Osteocyte (in vitro differentiated cells): ENCODE measurements at regions not wholly inside any gene's neighbourhood (a gene's known extent, or its start where the extent isn't known, plus 50 kb on each side); places are given as distances from the start of the nearest gene placed in this dataset.

Source experiments
- DNase-seq: peaks from one replicate; pipeline ENCODE4 v3.0.0; 2021; ENCODE audit warnings: mixed read lengths; ENCODE audit not compliant: unreplicated experiment; ENCODE audit errors: extremely low spot score
- H3K27ac Mint-ChIP-seq: one replicate; pipeline ENCODE4 v1.8.0; 2021; ENCODE audit warnings: mild to moderate bottlenecking, mixed read lengths; ENCODE audit not compliant: unreplicated experiment
- H3K27me3 Mint-ChIP-seq: one replicate; pipeline ENCODE4 v1.8.0; 2021; ENCODE audit warnings: mixed read lengths; ENCODE audit not compliant: unreplicated experiment
- H3K36me3 Mint-ChIP-seq: one replicate; pipeline ENCODE4 v1.8.0; 2021; ENCODE audit warnings: mixed read lengths; ENCODE audit not compliant: unreplicated experiment
- H3K4me1 Mint-ChIP-seq: one replicate; pipeline ENCODE4 v1.8.0; 2021; ENCODE audit warnings: mixed read lengths; ENCODE audit not compliant: unreplicated experiment
- H3K4me3 Mint-ChIP-seq: one replicate; pipeline ENCODE4 v1.8.0; 2021; ENCODE audit warnings: mild to moderate bottlenecking, moderate library complexity, mixed read lengths; ENCODE audit not compliant: unreplicated experiment
- H3K9me3 Mint-ChIP-seq: one replicate; pipeline ENCODE4 v1.8.0; 2021; ENCODE audit warnings: mixed read lengths; ENCODE audit not compliant: unreplicated experiment
- TF ChIP-seq, protein P1 (sequence below): fragments of 200-600 bp; sonication (generic); IDR thresholded peaks from 2 replicates; pipeline ENCODE4 v1.5.0; 2021; ENCODE audit warnings: antibody characterized with exemption, mild to moderate bottlenecking, moderate library complexity

DNA sequence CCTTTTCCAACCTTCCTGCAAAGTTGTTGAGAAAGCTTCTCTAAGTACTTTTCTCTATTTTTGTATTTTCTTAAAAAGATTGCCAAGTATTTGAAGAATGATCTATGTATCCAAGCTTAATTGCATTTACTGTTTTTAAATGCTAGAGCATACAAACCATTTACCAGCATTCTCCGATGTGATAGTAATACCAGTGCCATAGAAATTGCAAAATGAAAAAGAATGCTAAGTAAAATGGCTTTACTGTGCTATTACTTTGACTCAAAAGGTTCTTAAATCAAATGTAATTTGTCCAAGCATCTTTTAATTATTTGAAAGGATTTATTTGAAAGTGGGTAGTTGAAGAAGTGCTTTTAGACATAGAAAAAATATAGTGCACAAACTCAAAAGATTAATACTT, 1183.2 kb downstream of the RAPGEF2 start:
- no peak overlapping the region for H3K27ac Mint-ChIP-seq
- no peaks in the 10 kb centered on the region for H3K36me3 Mint-ChIP-seq
- no peaks in the 10 kb centered on the region for H3K27me3 Mint-ChIP-seq
- no peaks in the 10 kb centered on the region for H3K4me1 Mint-ChIP-seq
- DNase-seq: no peak
- H3K4me3 Mint-ChIP-seq: no peak overlapping the region
- TF ChIP-seq, protein P1, sequence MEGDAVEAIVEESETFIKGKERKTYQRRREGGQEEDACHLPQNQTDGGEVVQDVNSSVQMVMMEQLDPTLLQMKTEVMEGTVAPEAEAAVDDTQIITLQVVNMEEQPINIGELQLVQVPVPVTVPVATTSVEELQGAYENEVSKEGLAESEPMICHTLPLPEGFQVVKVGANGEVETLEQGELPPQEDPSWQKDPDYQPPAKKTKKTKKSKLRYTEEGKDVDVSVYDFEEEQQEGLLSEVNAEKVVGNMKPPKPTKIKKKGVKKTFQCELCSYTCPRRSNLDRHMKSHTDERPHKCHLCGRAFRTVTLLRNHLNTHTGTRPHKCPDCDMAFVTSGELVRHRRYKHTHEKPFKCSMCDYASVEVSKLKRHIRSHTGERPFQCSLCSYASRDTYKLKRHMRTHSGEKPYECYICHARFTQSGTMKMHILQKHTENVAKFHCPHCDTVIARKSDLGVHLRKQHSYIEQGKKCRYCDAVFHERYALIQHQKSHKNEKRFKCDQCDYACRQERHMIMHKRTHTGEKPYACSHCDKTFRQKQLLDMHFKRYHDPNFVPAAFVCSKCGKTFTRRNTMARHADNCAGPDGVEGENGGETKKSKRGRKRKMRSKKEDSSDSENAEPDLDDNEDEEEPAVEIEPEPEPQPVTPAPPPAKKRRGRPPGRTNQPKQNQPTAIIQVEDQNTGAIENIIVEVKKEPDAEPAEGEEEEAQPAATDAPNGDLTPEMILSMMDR: no peak
- H3K9me3 Mint-ChIP-seq: peaks cover 4% of the 10 kb centered on the region

DNA sequence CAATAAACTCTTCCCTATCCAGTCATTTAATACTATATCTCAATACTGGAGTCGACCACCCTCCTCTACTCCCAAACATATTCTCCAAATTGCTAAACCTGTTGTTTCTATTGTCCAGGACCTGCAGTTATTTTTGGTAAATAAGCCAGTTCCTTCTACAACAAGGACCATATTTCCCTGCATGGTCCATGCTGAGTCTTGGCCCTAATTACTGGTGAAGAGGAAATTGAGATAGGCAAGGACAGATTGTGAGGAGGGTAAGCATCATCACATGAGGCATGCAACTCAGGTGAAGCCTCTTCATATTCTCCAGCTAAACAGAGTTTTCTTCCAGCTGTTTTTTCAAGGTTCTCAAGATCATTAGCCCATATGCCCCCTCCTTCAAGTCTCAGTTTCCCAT, 1193.6 kb downstream of the RAPGEF2 start:
- no peaks in the 10 kb centered on the region for H3K4me1 Mint-ChIP-seq
- H3K27ac Mint-ChIP-seq: no peak overlapping the region
- TF ChIP-seq, protein P1: no peak
- H3K9me3 Mint-ChIP-seq: peaks cover 4% of the 10 kb centered on the region
- DNase-seq: no peak
- no peaks in the 10 kb centered on the region for H3K36me3 Mint-ChIP-seq
- H3K4me3 Mint-ChIP-seq: no peak overlapping the region
- no peaks in the 10 kb centered on the region for H3K27me3 Mint-ChIP-seq

DNA sequence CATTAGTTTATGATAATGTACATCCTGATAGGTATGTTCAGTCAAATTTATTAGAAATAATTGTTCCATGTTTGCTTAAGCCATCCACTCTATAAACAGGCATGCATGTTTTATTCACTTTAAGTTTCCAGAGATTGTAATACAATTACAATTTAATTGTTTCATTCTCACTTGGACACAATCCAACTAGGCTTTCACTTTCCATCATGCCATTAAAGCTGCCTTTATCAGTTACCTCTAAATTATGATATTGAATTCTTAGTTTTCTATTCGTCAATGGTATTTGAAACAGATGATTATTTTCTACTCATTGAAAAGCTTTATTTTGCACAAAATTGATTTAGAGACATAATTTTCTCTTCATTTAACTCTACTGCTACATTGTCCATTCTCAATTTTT, 1196.3 kb downstream of the RAPGEF2 start:
- no peak overlapping the region for H3K4me3 Mint-ChIP-seq
- no peaks in the 10 kb centered on the region for H3K36me3 Mint-ChIP-seq
- DNase-seq: no peak
- peaks cover 4% of the 10 kb centered on the region for H3K9me3 Mint-ChIP-seq
- H3K27ac Mint-ChIP-seq: no peak overlapping the region
- H3K27me3 Mint-ChIP-seq: no peaks in the 10 kb centered on the region
- H3K4me1 Mint-ChIP-seq: peaks cover 9% of the 10 kb centered on the region
- TF ChIP-seq, protein P1: no peak

DNA sequence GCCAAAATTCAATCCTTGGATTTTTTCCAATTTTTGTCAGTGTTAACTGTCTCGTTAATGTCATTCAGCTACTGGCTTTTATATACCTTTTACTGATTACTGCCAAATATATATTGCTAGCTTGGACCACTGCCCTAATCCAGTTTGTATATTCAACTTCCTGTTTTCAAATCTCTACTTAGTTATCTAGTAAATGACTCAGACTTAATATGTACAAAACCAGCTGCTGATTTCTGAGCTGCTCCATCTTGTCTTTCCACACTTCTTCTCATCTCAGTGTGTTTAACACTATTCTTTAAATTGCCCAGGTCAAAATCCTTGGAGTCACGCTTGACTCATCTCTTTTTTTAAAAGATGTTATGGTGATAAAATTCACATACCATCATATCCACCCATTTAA, 1196.7 kb downstream of the RAPGEF2 start:
- TF ChIP-seq, protein P1: no peak
- no peak for DNase-seq
- Mint-ChIP-seq H3K36me3 (no peaks in the 10 kb centered on the region), H3K27me3 (no peaks in the 10 kb centered on the region), H3K4me3 (no peak overlapping the region), H3K4me1 (peaks cover 9% of the 10 kb centered on the region), H3K9me3 (peaks cover 4% of the 10 kb centered on the region), H3K27ac (no peak overlapping the region)

DNA sequence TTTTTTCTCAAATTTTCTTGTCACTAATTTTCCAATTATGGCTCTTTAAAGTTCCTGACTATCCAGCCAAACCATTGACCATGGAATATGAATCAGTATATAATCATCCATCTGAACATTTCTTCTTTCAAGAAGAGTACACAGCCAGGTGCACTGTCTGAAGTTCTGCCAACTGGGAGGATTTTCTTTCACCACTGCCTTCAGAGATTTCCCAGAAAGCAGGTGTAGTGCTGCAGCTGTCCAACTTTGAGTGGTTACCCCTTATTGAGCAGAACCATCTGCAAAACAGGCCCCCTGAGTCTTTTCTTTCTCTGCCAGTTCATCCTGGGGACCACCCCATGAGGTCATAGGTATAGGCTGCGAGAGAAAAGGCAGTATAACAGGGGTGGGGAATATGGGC, 1213.2 kb downstream of the RAPGEF2 start:
- no peaks in the 10 kb centered on the region for H3K27me3 Mint-ChIP-seq
- H3K4me3 Mint-ChIP-seq: no peak overlapping the region
- TF ChIP-seq, protein P1: no peak
- H3K4me1 Mint-ChIP-seq: peaks cover 4% of the 10 kb centered on the region
- no peaks in the 10 kb centered on the region for H3K9me3 Mint-ChIP-seq
- H3K36me3 Mint-ChIP-seq: no peaks in the 10 kb centered on the region
- no peak overlapping the region for H3K27ac Mint-ChIP-seq
- no peak for DNase-seq
